K562 (cell line): ENCODE measurements at regions not wholly inside any gene's neighbourhood (a gene's known extent, or its start where the extent isn't known, plus 50 kb on each side); places are given as distances from the start of the nearest gene placed in this dataset.

Experiments used
- ATAC-seq: fragments of 200-7000 bp; cut with Tn5 transposase; 3 replicates; pipeline ENCODE4 v1.9.1; 2020; ENCODE audit warnings: moderate library complexity
- BruUV-seq: library from RNA; stranded (reverse); fragments of 400-500 nt; replicated peaks from 2 replicates; lab custom pipeline; 2021; lab: Mats Ljungman, UMichigan
- CTCF ChIA-PET: fragments of 300-600 bp; formaldehyde crosslinking; extraction: SDS; loops from one replicate; lab custom pipeline; 2021; ENCODE audit warnings: low intra/inter-chr PET ratio; lab: Yijun Ruan, JAX
- POLR2A ChIA-PET: fragments of 300-600, 350-650 bp; sonication (Branson Sonifier 250); formaldehyde crosslinking; extraction: SDS; loops from one replicate; lab custom pipeline; 2021; ENCODE audit warnings: antibody characterized with exemption, inconsistent platforms; lab: Yijun Ruan, JAX
- DNase-seq, 4 experiments: peaks; one replicate each; pipeline versions ENCODE4 v3.0.0 to v3.0.0-alpha.2; 2011 to 2018; ENCODE audit warnings: low spot score in 3 of 4, mixed read lengths in 3 of 4; ENCODE audit errors: extremely low read depth in 1 of 4
- FAIRE-seq: peaks from 2 replicates; lab custom pipeline; 2011; peaks lifted over from hg19 to GRCh38; lab: Jason Lieb, UNC
- H2AFZ ChIP-seq: 2 replicates; pipeline ENCODE4 v1.6.0; 2011; ENCODE audit warnings: low read depth, low read length, control low read depth, inconsistent platforms
- H3K27ac ChIP-seq: fragments of 200-600 bp; 3 replicates; pipeline ENCODE4 v1.8.0; 2011; ENCODE audit warnings: low read depth, mild to moderate bottlenecking, control low read depth, inconsistent platforms, low read length, moderate library complexity, mixed read lengths; ENCODE audit errors: extremely low read depth
- H3K27me3 ChIP-seq, 2 experiments: fragments of 300-600 bp in 1 of 2; 2 replicates in 1 of 2; 3 replicates in 1 of 2; pipeline versions ENCODE4 v1.6.0 to v1.8.0; 2011; ENCODE audit warnings: inconsistent platforms in 2 of 2, low read length in 2 of 2, mild to moderate bottlenecking in 1 of 2, mixed read lengths in 1 of 2, moderate library complexity in 1 of 2; ENCODE audit not compliant: control insufficient read depth in 2 of 2, insufficient read depth in 2 of 2
- H3K36me3 ChIP-seq: fragments of 300-600 bp; 3 replicates; pipeline ENCODE4 v1.8.0; 2011; ENCODE audit warnings: mild to moderate bottlenecking, low read length, inconsistent platforms; ENCODE audit not compliant: control insufficient read depth, insufficient read depth
- H3K4me1 ChIP-seq, 2 experiments: fragments of 200-600 bp in 1 of 2; replicated peaks in 1 of 2; 2 replicates in 1 of 2; 3 replicates in 1 of 2; pipeline versions ENCODE4 v1.5.1 to v1.8.0; 2011; ENCODE audit warnings: inconsistent platforms in 2 of 2, low read length in 2 of 2, mild to moderate bottlenecking in 1 of 2, mixed read lengths in 1 of 2, moderate library complexity in 1 of 2; ENCODE audit not compliant: control insufficient read depth in 2 of 2, insufficient read depth in 2 of 2
- H3K4me2 ChIP-seq: 2 replicates; pipeline ENCODE4 v1.6.1; 2011; ENCODE audit warnings: low read length, control low read depth, inconsistent platforms, mixed read lengths; ENCODE audit not compliant: insufficient read depth
- H3K4me3 ChIP-seq: fragments of 200-600 bp; sonication (generic), shearing (Covaris generic); 2 replicates; pipeline ENCODE4 v1.5.1; 2016; ENCODE audit warnings: control low read depth, inconsistent platforms
- H3K79me2 ChIP-seq: fragments of 200-600 bp; 3 replicates; pipeline ENCODE4 v1.8.0; 2011; ENCODE audit warnings: low read length, inconsistent platforms; ENCODE audit not compliant: control insufficient read depth, insufficient read depth
- H3K9ac ChIP-seq, 2 experiments: 2 replicates each; pipeline versions ENCODE4 v1.6.0 to v1.6.1; 2011; ENCODE audit warnings: low read depth in 2 of 2, low read length in 2 of 2, control low read depth in 1 of 2, inconsistent platforms in 1 of 2, mild to moderate bottlenecking in 1 of 2, mixed read lengths in 1 of 2; ENCODE audit not compliant: insufficient read depth in 1 of 2
- H3K9me1 ChIP-seq: one replicate; pipeline ENCODE4 v1.6.0; 2011; ENCODE audit warnings: inconsistent platforms, mild to moderate bottlenecking, low read length, moderate library complexity; ENCODE audit not compliant: control insufficient read depth, insufficient read depth
- H3K9me3 ChIP-seq: replicated peaks from 2 replicates; pipeline ENCODE4 v1.5.1; 2011; ENCODE audit warnings: low read depth, low read length, inconsistent platforms; ENCODE audit not compliant: control insufficient read depth, insufficient read depth
- H4K20me1 ChIP-seq: replicated peaks from 2 replicates; pipeline ENCODE4 v1.6.1; 2011; ENCODE audit warnings: low read length, inconsistent platforms, mixed read lengths; ENCODE audit not compliant: control insufficient read depth, insufficient read depth
- CTCF ChIP-seq, 3 experiments: IDR thresholded peaks in 2 of 3; conservative IDR thresholded peaks in 1 of 3; 2 replicates each; pipeline ENCODE4 v1.5.1; 2011 to 2012; ENCODE audit warnings: low read length in 3 of 3, mild to moderate bottlenecking in 3 of 3, control low read depth in 2 of 3, improper control_type of control experiment in 1 of 3, inconsistent platforms in 1 of 3, low read depth in 1 of 3, mixed read lengths in 1 of 3, moderate library complexity in 1 of 3; ENCODE audit not compliant: insufficient read depth in 2 of 3
- DIDO1 ChIP-seq: fragments of 450-650 bp; IDR thresholded peaks from 2 replicates; pipeline ENCODE4 v1.6.1; 2016; ENCODE audit warnings: low read depth, missing biosample characterization, missing genetic modification characterization
- ELK1 ChIP-seq: sonication (generic); formaldehyde crosslinking; IDR thresholded peaks from 2 replicates; pipeline ENCODE4 v1.8.1; 2022; ENCODE audit warnings: missing genetic modification reagents
- EP300 ChIP-seq: IDR thresholded peaks from 2 replicates; pipeline ENCODE4 v1.6.1; 2012; ENCODE audit warnings: low read length, improper control_type of control experiment
- EWSR1 ChIP-seq: fragments of 450-650 bp; IDR thresholded peaks from 2 replicates; pipeline ENCODE4 v1.6.1; 2018; ENCODE audit warnings: borderline replicate concordance, mild to moderate bottlenecking, low read depth, moderate library complexity; ENCODE audit not compliant: partially characterized antibody
- KDM4B ChIP-seq, 2 experiments: fragments of 450-650 bp in 1 of 2; sonication (generic) in 1 of 2; IDR thresholded peaks; 2 replicates each; pipeline ENCODE4 v1.6.1; 2016 to 2017; ENCODE audit warnings: borderline replicate concordance in 2 of 2, antibody characterized with exemption in 1 of 2, low read depth in 1 of 2, mild to moderate bottlenecking in 1 of 2
- SMC3 ChIP-seq: conservative IDR thresholded peaks from 2 replicates; pipeline ENCODE4 v1.6.1; 2011; ENCODE audit warnings: low read depth, low read length, improper control_type of control experiment; ENCODE audit not compliant: insufficient read depth
- ZNF696 ChIP-seq: fragments of 250-450 bp; sonication (Bioruptor Pico); conservative IDR thresholded peaks from 2 replicates; pipeline ENCODE4 v1.4.0; 2020; ENCODE audit warnings: mild to moderate bottlenecking, moderate library complexity
- WGBS: fragments of 100-300 bp; shearing (Covaris generic); methylation state at CpG from one replicate; pipeline ENCODE4 v1.1.6; 2016; ENCODE audit warnings: low coverage, mixed read lengths; ENCODE audit not compliant: insufficient coverage; ENCODE audit errors: missing lambda C conversion rate; 5-methylcytosine and 5-hydroxymethylcytosine counted together
- in situ Hi-C: fragments of 300-500 bp; cut with MboI; formaldehyde crosslinking; loops from 4 replicates; pipeline ENCODE4 v1.15.0; 2018; ENCODE audit warnings: inconsistent platforms, mixed read lengths
- intact Hi-C: fragments of 100-400 bp; cut with micrococcal nuclease; formaldehyde crosslinking; loops from 2 replicates; pipeline ENCODE4 v1.14.2; 2022
- TF ChIP-seq, protein P1 (sequence below), 2 experiments: fragments of 450-650 bp; formaldehyde crosslinking in 1 of 2; IDR thresholded peaks; 2 replicates each; pipeline versions ENCODE4 v1.4.0 to v1.6.1; 2014 to 2020; ENCODE audit warnings: mild to moderate bottlenecking in 2 of 2, borderline replicate concordance in 1 of 2, low read depth in 1 of 2

GRCh38 chr18:32552421-32553030, 81.8 kb upstream of the GAREM1 start:
- in situ Hi-C loops, result no loop called here
- no peaks in the 10 kb centered on the region for H3K9me3 ChIP-seq
- no peaks in the 10 kb centered on the region for H3K36me3 ChIP-seq
- H3K4me3 ChIP-seq, result no peak overlapping the region
- H3K27me3 ChIP-seq, result no peaks in the 10 kb centered on the region
- H3K4me1 ChIP-seq, result no peaks in the 10 kb centered on the region
- no peak overlapping the region for H3K27ac ChIP-seq
- WGBS, result 0% methylated on average over 4 of the region's 4 CpGs
- peak; percentile 56 to 65 (median 63) for DNase-seq
- H3K9me1 ChIP-seq, result no peaks in the 10 kb centered on the region
- intact Hi-C loops, result loop anchor here (5.0 kb wide), 1 partner anchor 265 kb away; no protein-coding TSS in a partner anchor
- H4K20me1 ChIP-seq, result no peaks in the 10 kb centered on the region
- no peaks in the 10 kb centered on the region for H3K79me2 ChIP-seq
- POLR2A ChIA-PET, result interaction anchor here (0.9 kb wide), 1 partner anchor 63 kb away, joined by 3 read pairs; no protein-coding TSS in a partner anchor
- BruUV-seq, result no TSS peak
- no peak overlapping the region for H2AFZ ChIP-seq
- peak; percentile 74 for FAIRE-seq
- no peak overlapping the region for H3K9ac ChIP-seq
- ATAC-seq, result peak; percentile 85
- CTCF ChIA-PET, result interaction anchor here (1.1 to 2.3 kb wide), 3 partner anchors 281 to 921 kb away, joined by 3 to 9 read pairs (median 5); no protein-coding TSS in a partner anchor
- H3K4me2 ChIP-seq, result no peak overlapping the region
- no peak for TF ChIP-seq EWSR1
- no peak for TF ChIP-seq ELK1 (CRISPR knock-in tag)
- TF ChIP-seq SMC3, result peak; percentile 66
- TF ChIP-seq KDM4B (IDR thresholded peaks at IDR 0.05; ENCODE audit: borderline replicate concordance in 2 of 2, low read depth in 1 of 2), result no peak
- peak; percentile 52 to 72 (median 63) for TF ChIP-seq CTCF (IDR thresholded peaks at IDR 0.05 in 2 of 3, conservative IDR thresholded peaks at IDR 0.05 in 1 of 3; ENCODE audit: insufficient read depth in 2 of 3, low read depth in 1 of 3, low read length in 3 of 3)
- no peak for TF ChIP-seq EP300
- no peak for TF ChIP-seq ZNF696 (CRISPR knock-in tag)
- TF ChIP-seq, protein P1, sequence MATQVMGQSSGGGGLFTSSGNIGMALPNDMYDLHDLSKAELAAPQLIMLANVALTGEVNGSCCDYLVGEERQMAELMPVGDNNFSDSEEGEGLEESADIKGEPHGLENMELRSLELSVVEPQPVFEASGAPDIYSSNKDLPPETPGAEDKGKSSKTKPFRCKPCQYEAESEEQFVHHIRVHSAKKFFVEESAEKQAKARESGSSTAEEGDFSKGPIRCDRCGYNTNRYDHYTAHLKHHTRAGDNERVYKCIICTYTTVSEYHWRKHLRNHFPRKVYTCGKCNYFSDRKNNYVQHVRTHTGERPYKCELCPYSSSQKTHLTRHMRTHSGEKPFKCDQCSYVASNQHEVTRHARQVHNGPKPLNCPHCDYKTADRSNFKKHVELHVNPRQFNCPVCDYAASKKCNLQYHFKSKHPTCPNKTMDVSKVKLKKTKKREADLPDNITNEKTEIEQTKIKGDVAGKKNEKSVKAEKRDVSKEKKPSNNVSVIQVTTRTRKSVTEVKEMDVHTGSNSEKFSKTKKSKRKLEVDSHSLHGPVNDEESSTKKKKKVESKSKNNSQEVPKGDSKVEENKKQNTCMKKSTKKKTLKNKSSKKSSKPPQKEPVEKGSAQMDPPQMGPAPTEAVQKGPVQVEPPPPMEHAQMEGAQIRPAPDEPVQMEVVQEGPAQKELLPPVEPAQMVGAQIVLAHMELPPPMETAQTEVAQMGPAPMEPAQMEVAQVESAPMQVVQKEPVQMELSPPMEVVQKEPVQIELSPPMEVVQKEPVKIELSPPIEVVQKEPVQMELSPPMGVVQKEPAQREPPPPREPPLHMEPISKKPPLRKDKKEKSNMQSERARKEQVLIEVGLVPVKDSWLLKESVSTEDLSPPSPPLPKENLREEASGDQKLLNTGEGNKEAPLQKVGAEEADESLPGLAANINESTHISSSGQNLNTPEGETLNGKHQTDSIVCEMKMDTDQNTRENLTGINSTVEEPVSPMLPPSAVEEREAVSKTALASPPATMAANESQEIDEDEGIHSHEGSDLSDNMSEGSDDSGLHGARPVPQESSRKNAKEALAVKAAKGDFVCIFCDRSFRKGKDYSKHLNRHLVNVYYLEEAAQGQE (IDR thresholded peaks at IDR 0.05; ENCODE audit: borderline replicate concordance), result peak; percentile 38; the same call in 1 of the 2 replicates
- TF ChIP-seq, protein P1 (CRISPR knock-in tag; IDR thresholded peaks at IDR 0.05; ENCODE audit: low read depth), result no peak
- no peak for TF ChIP-seq DIDO1 (tag)
